ENCODE measurements at regions not wholly inside any gene's neighbourhood (a gene's known extent, or its start where the extent isn't known, plus 50 kb on each side); places are given as distances from the start of the nearest gene placed in this dataset.

- Histone ChIP-seq H3K27ac (ENCODE audit: low read depth, low read length) (no peak overlapping the region), H3K4me1 (ENCODE audit: insufficient read depth, low read length) (no peaks in the 10 kb centered on the region), H2AFZ (ENCODE audit: low read length) (no peak overlapping the region), H3K79me2 (ENCODE audit: insufficient read depth, low read length) (no peaks in the 10 kb centered on the region), H3K9me3 (ENCODE audit: low read depth, low read length) (no peaks in the 10 kb centered on the region), H4K20me1 (ENCODE audit: insufficient read depth, low read length) (no peaks in the 10 kb centered on the region), H3K4me3 (ENCODE audit: insufficient read depth, low read length) (no peak overlapping the region), H3K4me2 (ENCODE audit: insufficient read depth, low read length) (no peak overlapping the region), H3K27me3 (ENCODE audit: insufficient read depth, low read length) (no peaks in the 10 kb centered on the region), H3K36me3 (ENCODE audit: insufficient read depth, low read length) (no peaks in the 10 kb centered on the region)
- DNase-seq (ENCODE audit: insufficient read length, low spot score, missing footprints), result no peak
- TF ChIP-seq, protein P1, sequence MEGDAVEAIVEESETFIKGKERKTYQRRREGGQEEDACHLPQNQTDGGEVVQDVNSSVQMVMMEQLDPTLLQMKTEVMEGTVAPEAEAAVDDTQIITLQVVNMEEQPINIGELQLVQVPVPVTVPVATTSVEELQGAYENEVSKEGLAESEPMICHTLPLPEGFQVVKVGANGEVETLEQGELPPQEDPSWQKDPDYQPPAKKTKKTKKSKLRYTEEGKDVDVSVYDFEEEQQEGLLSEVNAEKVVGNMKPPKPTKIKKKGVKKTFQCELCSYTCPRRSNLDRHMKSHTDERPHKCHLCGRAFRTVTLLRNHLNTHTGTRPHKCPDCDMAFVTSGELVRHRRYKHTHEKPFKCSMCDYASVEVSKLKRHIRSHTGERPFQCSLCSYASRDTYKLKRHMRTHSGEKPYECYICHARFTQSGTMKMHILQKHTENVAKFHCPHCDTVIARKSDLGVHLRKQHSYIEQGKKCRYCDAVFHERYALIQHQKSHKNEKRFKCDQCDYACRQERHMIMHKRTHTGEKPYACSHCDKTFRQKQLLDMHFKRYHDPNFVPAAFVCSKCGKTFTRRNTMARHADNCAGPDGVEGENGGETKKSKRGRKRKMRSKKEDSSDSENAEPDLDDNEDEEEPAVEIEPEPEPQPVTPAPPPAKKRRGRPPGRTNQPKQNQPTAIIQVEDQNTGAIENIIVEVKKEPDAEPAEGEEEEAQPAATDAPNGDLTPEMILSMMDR (IDR thresholded peaks at IDR 0.05; ENCODE audit: extremely low read depth, low read depth, low read length), result no peak
These were observed 75.9 kb downstream of the EDN3 start for GRCh38 chr20:59376109-59376841.

- Histone ChIP-seq H3K27ac (ENCODE audit: low read depth, low read length) (no peak overlapping the region), H3K4me1 (ENCODE audit: insufficient read depth, low read length) (no peaks in the 10 kb centered on the region), H3K9me3 (ENCODE audit: low read depth, low read length) (no peaks in the 10 kb centered on the region), H3K4me3 (ENCODE audit: insufficient read depth, low read length) (no peak overlapping the region), H4K20me1 (ENCODE audit: insufficient read depth, low read length) (no peaks in the 10 kb centered on the region), H3K4me2 (ENCODE audit: insufficient read depth, low read length) (no peak overlapping the region), H3K27me3 (ENCODE audit: insufficient read depth, low read length) (no peaks in the 10 kb centered on the region), H3K79me2 (ENCODE audit: insufficient read depth, low read length) (no peaks in the 10 kb centered on the region), H3K36me3 (ENCODE audit: insufficient read depth, low read length) (no peaks in the 10 kb centered on the region), H2AFZ (ENCODE audit: low read length) (no peak overlapping the region)
- DNase-seq (ENCODE audit: insufficient read length, low spot score, missing footprints), result no peak
- TF ChIP-seq, protein P1 (IDR thresholded peaks at IDR 0.05; ENCODE audit: extremely low read depth, low read depth, low read length), result no peak
These were observed 76.6 kb downstream of the EDN3 start for GRCh38 chr20:59376998-59377397.

GRCh38 chr20:59377842-59378241 lies 77.4 kb downstream of the EDN3 start:
- DNase-seq (ENCODE audit: insufficient read length, low spot score, missing footprints), result no peak
- Histone ChIP-seq H3K4me2 (ENCODE audit: insufficient read depth, low read length) (no peak overlapping the region), H4K20me1 (ENCODE audit: insufficient read depth, low read length) (no peaks in the 10 kb centered on the region), H3K36me3 (ENCODE audit: insufficient read depth, low read length) (no peaks in the 10 kb centered on the region), H3K4me1 (ENCODE audit: insufficient read depth, low read length) (no peaks in the 10 kb centered on the region), H3K27me3 (ENCODE audit: insufficient read depth, low read length) (no peaks in the 10 kb centered on the region), H3K27ac (ENCODE audit: low read depth, low read length) (no peak overlapping the region), H3K9me3 (ENCODE audit: low read depth, low read length) (no peaks in the 10 kb centered on the region), H2AFZ (ENCODE audit: low read length) (no peak overlapping the region), H3K79me2 (ENCODE audit: insufficient read depth, low read length) (no peaks in the 10 kb centered on the region), H3K4me3 (ENCODE audit: insufficient read depth, low read length) (no peak overlapping the region)
- TF ChIP-seq, protein P1 (IDR thresholded peaks at IDR 0.05; ENCODE audit: extremely low read depth, low read depth, low read length), result no peak

GRCh38 chr20:59378396-59378795 lies 78.0 kb downstream of the EDN3 start:
- Histone ChIP-seq H3K9me3 (ENCODE audit: low read depth, low read length) (no peaks in the 10 kb centered on the region), H4K20me1 (ENCODE audit: insufficient read depth, low read length) (no peaks in the 10 kb centered on the region), H3K4me3 (ENCODE audit: insufficient read depth, low read length) (no peak overlapping the region), H3K36me3 (ENCODE audit: insufficient read depth, low read length) (no peaks in the 10 kb centered on the region), H3K27me3 (ENCODE audit: insufficient read depth, low read length) (no peaks in the 10 kb centered on the region), H2AFZ (ENCODE audit: low read length) (no peak overlapping the region), H3K4me1 (ENCODE audit: insufficient read depth, low read length) (no peaks in the 10 kb centered on the region), H3K79me2 (ENCODE audit: insufficient read depth, low read length) (no peaks in the 10 kb centered on the region), H3K4me2 (ENCODE audit: insufficient read depth, low read length) (no peak overlapping the region), H3K27ac (ENCODE audit: low read depth, low read length) (no peak overlapping the region)
- TF ChIP-seq, protein P1 (IDR thresholded peaks at IDR 0.05; ENCODE audit: extremely low read depth, low read depth, low read length), result no peak
- no peak for DNase-seq (ENCODE audit: insufficient read length, low spot score, missing footprints)
